Mesothelial cell of epicardium (in vitro differentiated cells): ENCODE measurements at regions not wholly inside any gene's neighbourhood (a gene's known extent, or its start where the extent isn't known, plus 50 kb on each side); places are given as distances from the start of the nearest gene placed in this dataset.
A peak's percentile ranks its signal among the peaks of the same experiment; 100 is the strongest.

Source experiments
- DNase-seq, 2 experiments: peaks; one replicate each; pipeline ENCODE4 v3.0.0; 2021; ENCODE audit warnings: low spot score in 2 of 2; ENCODE audit not compliant: unreplicated experiment in 2 of 2
- H3K27ac Mint-ChIP-seq: 2 replicates; pipeline ENCODE4 v1.8.0; 2021; ENCODE audit warnings: mixed read lengths
- H3K27me3 Mint-ChIP-seq: 2 replicates; pipeline ENCODE4 v1.8.0; 2021; ENCODE audit warnings: low read depth, mixed read lengths
- H3K36me3 Mint-ChIP-seq: 2 replicates; pipeline ENCODE4 v1.8.0; 2021; ENCODE audit warnings: mixed read lengths
- H3K4me1 Mint-ChIP-seq: 2 replicates; pipeline ENCODE4 v1.8.0; 2021; ENCODE audit warnings: mixed read lengths
- H3K4me3 Mint-ChIP-seq: 2 replicates; pipeline ENCODE4 v1.8.0; 2021; ENCODE audit warnings: mild to moderate bottlenecking, moderate library complexity, mixed read lengths
- H3K9me3 Mint-ChIP-seq: 2 replicates; pipeline ENCODE4 v1.8.0; 2021; ENCODE audit warnings: mixed read lengths
- TF ChIP-seq, protein P1 (sequence below): fragments of 200-600 bp; sonication (generic); IDR thresholded peaks from one replicate; pipeline ENCODE4 v1.5.0; 2021; ENCODE audit warnings: antibody characterized with exemption; ENCODE audit not compliant: unreplicated experiment

DNA sequence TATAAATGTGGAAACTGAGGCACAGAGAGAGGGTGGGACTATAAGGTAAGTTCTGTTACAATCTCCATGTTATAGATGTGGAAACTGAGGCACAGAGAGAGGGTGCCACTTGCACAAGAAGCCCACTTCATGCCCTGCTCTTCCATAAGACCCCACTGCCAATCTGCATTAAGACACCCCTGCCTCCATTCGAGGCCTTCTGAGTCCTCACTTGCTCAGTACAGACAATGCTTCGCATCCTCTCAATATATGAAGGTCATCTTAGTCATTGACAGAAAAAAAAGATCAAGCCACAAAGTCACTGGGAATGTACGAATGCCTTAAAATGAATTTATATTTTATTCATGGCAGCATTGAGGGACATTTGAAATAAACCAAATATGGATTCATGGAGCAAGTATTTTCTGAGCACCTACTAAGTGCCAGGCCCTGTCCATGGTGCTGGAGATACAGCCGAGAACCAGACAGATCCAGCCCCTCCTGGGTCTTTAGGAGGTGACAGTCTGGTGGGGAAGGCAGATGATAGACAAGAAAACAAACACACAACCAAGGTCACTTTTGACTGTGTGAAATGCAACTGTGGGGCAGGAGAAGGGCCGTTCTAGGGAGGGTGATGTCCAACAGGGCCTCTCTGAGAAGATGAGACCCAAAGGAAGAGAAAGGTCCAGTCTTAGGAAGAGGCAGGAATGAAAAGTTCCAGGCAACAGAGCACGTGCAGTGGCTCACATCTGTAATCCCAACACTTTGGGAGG lies 92.5 kb upstream of the PTPN1 start:
- TF ChIP-seq, protein P1, sequence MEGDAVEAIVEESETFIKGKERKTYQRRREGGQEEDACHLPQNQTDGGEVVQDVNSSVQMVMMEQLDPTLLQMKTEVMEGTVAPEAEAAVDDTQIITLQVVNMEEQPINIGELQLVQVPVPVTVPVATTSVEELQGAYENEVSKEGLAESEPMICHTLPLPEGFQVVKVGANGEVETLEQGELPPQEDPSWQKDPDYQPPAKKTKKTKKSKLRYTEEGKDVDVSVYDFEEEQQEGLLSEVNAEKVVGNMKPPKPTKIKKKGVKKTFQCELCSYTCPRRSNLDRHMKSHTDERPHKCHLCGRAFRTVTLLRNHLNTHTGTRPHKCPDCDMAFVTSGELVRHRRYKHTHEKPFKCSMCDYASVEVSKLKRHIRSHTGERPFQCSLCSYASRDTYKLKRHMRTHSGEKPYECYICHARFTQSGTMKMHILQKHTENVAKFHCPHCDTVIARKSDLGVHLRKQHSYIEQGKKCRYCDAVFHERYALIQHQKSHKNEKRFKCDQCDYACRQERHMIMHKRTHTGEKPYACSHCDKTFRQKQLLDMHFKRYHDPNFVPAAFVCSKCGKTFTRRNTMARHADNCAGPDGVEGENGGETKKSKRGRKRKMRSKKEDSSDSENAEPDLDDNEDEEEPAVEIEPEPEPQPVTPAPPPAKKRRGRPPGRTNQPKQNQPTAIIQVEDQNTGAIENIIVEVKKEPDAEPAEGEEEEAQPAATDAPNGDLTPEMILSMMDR: no peak
- Mint-ChIP-seq H3K4me3 (no peak overlapping the region), H3K36me3 (peaks cover 6% of the 10 kb centered on the region), H3K27me3 (no peaks in the 10 kb centered on the region), H3K27ac (no peak overlapping the region), H3K4me1 (peaks cover 17% of the 10 kb centered on the region), H3K9me3 (peaks cover 24% of the 10 kb centered on the region)
- no peak for DNase-seq

- no peak for DNase-seq
- TF ChIP-seq, protein P1: no peak
- H3K4me1 Mint-ChIP-seq: peaks cover 25% of the 10 kb centered on the region
- no peaks in the 10 kb centered on the region for H3K27me3 Mint-ChIP-seq
- no peaks in the 10 kb centered on the region for H3K36me3 Mint-ChIP-seq
- peaks cover 14% of the 10 kb centered on the region for H3K9me3 Mint-ChIP-seq
- H3K27ac Mint-ChIP-seq: no peak overlapping the region
- H3K4me3 Mint-ChIP-seq: no peak overlapping the region
Observed at GRCh38 chr20:50418890-50419642, 91.1 kb upstream of the PTPN1 start.

- no peak for DNase-seq
- Mint-ChIP-seq H3K9me3 (peaks cover 14% of the 10 kb centered on the region), H3K4me1 (peaks cover 24% of the 10 kb centered on the region), H3K36me3 (no peaks in the 10 kb centered on the region), H3K27ac (no peak overlapping the region), H3K27me3 (no peaks in the 10 kb centered on the region), H3K4me3 (no peak overlapping the region)
- TF ChIP-seq, protein P1: no peak
Observed at GRCh38 chr20:50420380-50420779, 89.8 kb upstream of the PTPN1 start.

GRCh38 chr20:50421356-50422340 lies 88.5 kb upstream of the PTPN1 start:
- Mint-ChIP-seq H3K27me3 (no peaks in the 10 kb centered on the region), H3K9me3 (peaks cover 14% of the 10 kb centered on the region), H3K36me3 (no peaks in the 10 kb centered on the region), H3K4me3 (no peak overlapping the region), H3K27ac (peak overlapping the region; percentile 73), H3K4me1 (peaks cover 20% of the 10 kb centered on the region)
- TF ChIP-seq, protein P1: no peak
- DNase-seq: no peak

DNA sequence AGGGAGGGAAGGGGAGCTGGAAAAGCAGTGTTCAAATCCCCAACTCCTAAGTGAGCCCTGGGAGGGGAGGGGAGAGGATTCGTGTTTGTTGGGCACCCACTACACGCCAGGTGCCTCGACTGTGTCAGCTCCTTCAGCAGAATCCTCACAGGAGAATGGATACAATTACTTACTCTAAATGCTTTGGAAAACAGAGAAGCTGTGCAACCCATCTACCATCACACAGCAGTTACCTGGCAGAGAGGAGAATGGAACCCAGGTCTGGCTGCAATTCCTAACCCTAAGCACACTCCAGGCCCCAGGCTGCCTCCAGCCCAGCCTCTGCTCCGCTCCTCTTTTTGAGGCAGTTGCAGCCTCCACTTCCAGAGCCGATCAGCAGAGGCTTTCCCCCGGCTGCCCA lies 86.4 kb upstream of the PTPN1 start:
- Mint-ChIP-seq H3K9me3 (peaks cover 14% of the 10 kb centered on the region), H3K4me1 (peaks cover 33% of the 10 kb centered on the region), H3K27me3 (no peaks in the 10 kb centered on the region), H3K36me3 (no peaks in the 10 kb centered on the region), H3K27ac (peak overlapping the region; percentile 74), H3K4me3 (no peak overlapping the region)
- TF ChIP-seq, protein P1: no peak
- no peak for DNase-seq
